Muscle of back (tissue), 3 donors: ENCODE measurements at regions not wholly inside any gene's neighbourhood (a gene's known extent, or its start where the extent isn't known, plus 50 kb on each side); places are given as distances from the start of the nearest gene placed in this dataset.
"Not testable (repeated sequence)": the region's sequence is repeated elsewhere in the genome, so short reads cannot be mapped to it uniquely, and the experiment has no call there.

Experiments
- DNase-seq, 3 donors: peaks; one replicate each; pipeline versions ENCODE4 v3.0.0 to v3.0.0-alpha.2; 2013

DNA sequence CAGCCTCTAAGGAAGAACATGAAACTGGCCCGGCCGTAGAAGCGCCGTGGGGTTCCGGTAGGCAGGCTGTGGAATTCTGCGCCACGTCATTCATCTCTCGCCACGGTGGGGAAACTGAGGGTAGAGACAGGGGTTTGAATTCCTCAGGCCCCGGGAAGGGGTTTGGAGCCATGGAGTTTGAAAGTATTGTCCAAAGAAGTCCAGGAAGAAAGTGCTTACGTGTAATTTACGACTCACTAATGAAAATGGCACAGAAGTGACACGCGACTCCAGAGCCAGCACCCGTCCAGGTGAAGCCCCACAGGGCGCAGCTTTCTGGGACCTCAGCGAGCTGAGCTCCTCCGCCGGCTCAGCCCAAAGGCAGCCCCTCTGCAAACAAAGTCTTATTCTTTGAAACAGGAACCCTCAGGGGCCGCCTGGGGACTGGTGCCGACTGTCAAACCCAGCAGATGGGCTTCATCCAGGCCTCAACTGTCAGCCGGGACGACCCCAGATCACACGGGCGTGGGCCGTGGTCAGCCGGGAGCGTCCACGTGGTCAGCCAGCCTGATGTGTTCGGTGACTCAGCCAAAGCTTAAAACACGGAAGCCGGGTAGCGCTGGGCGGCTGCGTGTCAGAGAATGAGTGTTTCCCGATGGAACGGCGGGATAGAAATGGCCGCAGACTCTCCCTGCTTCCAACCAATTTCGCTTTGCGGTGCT, 200.0 kb downstream of the LAT start:
- DNase-seq = peak in 1 of 3 donors; percentile 68

DNA sequence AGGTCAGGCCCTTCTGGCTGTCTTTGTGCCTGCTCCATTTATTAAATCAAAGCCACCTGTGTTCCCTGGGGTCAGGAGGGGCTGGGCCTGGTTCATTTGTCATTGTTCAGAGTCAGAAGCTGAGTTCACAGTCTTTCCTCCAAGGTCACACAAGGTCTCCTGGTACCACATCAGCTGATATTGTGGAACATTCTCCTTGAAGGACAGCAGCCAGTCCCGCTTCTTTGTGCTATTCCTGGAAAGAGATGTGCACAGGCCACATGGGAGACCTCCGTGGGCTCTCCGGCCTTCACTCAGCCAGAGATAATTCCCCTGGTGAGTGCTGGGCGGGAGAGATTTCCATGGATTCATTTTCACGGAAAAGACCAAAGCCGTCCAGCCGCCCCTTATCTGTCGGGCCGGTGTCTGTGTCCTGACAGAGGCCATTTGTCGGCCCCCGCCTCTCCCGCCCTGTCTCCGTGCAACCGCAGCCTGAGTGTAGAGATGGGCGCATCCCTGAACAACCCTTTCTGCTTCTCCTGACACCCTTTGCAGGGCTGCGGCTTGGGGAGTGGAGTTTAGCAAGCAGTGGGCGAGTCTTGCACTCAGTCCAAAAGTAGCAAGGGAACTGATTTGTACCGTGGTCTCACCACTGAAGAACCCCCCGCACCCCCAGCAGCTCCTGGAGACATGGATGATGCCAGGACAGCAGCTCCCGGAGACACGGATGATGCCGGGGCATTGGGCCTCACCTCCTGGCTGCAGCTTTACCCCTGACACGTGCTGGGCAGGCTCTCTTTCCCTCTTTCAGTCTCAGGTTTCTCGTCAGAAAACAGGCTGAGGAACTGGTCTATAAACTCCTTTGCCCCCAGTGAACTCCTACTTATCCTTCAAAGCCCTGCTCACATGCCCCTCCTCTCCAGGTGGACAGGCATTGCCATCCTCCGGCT, 198.4 kb downstream of the LAT start:
- DNase-seq = not testable (repeated sequence)

DNA sequence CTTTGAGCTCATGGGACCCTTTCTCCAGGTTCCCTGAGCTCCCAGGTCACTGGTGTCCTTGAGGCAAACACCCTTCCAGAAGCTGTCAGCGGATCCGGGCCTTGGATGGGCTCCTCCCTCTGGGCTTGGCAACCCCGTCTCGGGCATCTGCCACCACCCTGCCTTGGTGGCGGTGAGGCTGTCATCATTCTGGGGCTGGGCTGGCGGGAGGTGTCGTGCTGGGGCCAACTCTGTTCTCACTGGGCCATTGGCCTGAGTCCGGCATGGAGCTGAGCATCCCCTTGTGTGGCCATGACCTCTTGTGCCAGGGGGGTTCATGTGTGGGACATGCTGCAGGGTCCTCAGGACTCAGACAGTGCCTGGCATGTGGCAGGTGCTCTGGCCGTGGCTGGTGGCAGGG, 197.6 kb downstream of the LAT start:
- no peak for DNase-seq

DNA sequence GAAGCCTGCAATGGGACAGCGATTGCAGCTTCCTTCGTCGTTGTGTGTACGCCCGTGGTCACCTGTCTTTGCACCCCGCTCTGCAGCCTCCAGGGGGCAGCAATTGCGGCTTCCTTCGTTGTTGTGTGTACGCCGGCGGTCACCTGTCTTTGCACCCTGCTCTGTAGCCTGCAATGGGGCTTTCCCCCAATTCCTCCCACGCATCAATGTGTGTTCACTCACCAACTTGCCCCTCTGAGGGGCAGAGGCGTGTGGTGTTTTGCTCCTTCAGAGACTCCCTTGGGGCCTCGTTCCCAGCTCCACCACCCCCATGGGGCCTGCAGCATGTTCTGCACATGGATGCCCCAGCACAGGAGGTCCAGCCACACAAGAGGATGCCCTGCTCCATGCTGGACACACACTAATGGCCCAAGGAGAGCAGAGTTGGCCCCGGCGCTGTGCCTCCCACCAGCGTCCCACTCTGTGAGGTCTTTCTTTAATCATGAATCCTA, 197.1 kb downstream of the LAT start:
- DNase-seq = not testable (repeated sequence)

DNA sequence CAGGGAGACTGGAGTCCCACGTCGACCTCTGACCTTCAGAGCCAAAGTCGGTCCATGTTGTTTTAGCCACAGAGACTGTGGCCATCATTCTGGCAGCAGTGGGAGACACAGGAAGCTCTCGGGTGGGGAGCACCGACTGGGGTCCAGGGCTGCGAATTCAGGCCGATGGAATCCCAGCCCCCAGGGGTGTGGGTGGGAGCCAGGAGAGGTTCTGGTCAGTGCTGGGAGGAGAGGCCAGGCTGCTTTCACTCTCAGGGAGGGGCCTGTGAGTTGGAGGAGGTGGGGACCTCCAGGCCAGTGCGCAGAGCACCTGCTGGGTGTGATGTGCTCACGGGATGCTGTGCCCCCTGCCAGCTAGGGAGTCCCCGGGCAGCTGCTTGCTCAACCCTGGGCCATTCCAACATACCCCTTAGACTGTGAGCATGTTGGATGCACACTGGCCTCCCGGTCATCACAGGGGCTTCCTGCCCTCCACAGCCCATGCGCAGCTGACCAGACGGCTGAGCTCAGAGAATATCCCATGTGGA, 196.5 kb downstream of the LAT start:
- not testable (repeated sequence) for DNase-seq

DNA sequence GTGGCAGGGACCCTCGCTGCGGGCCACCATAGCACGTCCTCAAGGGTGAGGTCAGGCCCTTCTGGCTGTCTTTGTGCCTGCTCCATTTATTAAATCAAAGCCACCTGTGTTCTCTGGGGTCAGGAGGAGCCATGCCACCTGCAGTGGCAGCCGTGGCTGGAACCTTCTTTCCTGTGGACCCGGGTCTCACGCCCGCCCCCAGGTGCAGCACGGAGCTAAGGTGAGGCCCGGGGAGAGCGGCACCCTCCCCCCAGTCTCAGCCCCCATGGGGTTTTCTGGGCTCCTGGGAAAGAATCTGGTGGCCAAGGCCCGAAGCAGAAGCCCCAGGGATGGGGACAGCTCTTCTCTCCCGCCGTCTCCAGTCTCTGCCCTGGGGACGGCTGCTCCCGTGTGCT, 195.4 kb downstream of the LAT start:
- DNase-seq = not testable (repeated sequence)

DNA sequence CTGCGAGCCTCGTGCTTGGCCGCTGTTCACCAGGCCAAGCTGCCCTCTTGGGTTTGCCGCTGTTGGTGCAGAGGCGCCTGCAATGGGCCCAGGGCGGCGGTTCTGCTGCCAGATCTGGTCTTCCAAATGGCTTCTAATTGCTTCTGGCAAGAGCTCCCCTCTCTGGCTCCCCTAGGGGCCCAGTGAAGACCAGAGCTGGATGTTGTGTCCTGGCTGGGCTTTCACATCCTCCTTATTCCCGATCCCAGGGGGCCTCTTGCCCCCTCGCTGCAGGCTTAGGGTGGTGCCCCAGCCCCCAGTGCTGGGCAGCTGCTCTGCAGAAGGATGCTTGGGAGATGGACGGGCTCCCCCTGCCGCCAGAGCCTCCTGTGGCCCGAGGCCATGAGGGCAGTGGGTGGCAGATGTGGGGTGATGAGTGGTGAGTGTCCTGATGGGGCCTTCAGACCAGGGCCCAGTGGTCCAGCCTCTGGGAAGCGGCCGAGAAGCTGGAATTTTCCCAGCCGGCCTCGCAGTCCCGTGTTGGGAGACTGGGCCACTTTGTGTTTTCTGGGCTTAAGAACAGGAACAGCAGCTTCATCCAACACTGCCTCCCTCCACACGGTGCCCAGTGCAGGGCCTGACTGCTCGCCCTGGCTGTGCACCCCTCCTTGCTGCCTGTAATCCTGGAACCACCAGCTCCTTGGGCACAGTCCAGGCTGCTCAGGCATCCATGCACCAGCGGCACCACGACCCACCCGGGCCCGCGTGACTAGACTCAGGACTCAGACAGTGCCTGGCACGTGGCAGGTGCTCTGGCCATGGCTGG, 194.8 kb downstream of the LAT start:
- not testable (repeated sequence) for DNase-seq

DNA sequence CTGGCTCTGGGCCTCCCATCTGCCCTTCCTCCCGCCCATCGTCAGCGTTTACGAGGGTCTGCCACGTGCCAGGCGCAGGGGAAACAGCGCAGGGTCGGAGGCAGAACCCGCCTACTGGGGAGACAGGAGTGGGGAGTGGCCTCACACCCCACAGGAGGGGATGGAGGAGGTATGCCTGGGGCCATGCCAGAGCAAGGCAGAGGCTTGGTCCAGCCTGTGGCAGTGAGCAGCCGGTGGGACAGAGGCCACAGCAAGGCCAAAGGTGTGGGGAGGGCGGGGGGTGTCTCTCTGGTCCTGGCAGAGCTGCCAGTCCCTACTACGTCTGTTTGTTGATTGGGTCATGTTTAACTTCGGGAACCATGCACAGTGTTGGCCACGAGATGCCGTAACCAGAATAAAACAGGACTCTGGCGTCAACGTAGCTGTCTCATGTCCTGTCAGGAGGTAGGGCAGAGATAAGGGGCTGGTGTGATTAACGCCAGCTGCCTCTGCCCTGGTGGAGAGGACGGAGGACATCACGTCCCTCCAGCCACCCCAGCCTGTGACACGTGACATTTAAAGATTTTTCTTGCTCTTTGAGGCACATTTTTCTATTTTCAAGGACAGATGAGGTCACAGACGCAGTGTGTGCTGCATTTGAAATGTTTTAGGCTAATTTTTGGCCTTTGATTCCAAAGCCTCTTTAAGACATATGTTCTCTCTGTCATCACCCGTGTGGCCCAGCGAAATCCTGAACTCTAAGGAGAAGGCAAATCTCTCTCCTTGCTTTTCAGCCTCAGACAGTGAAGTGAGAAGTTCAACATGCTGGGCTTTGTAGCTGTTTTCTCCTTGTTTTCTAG, 193.3 kb downstream of the LAT start:
- peak in 1 of 3 donors; percentile 55 for DNase-seq

DNA sequence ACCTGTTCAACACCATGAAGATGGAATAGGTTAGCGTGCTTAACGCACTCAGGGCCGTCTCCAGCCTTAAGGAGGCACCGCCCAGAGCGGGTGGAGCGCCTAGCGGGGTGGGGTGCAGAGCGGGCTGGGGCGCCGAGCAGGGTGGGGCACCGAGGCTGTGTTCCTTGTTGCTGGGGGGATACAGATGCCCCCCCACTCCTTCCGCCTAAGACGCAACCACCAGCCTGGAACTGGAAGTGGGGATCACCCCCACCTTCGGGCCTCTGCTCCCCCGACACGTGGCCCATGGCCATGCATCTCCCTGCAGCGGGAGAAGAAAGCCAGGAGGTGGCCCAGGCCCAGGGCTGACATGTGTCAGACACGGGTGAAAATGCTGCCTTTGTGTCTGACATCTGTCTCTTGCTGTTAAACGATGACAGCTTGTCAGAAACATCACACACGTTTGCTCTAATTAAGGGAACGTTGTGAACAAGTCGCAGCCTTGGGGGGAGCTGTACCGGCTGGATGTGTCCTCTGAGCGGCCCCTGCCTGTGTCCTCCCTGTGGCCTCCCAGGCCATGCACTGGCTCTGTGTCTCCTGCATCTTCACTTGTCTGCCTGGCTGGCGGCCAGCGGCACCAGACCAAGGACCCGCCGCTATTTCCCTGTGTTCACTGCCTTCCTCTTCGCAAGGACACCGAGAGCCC, 192.5 kb downstream of the LAT start:
- DNase-seq = peak in 1 of 3 donors; percentile 61

DNA sequence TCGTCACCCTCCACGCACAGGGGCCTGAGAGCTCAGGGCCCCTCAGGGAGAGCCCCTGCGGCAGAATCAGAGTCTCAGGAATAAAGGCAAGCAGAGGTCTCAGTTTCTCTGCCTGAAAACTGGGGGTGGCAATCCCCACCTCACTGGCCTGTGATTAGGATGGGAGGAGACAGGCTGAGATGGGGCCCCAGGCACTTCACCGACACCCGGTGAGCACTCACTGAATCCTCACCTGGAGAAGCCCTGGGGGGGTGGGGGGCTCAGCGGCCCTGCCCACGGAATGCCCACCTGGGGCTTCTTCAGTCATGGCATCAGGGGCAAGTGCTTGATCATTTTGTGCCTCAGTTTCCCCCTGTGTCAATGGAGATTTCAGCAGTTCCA, 192.0 kb downstream of the LAT start:
- not testable (repeated sequence) for DNase-seq

DNA sequence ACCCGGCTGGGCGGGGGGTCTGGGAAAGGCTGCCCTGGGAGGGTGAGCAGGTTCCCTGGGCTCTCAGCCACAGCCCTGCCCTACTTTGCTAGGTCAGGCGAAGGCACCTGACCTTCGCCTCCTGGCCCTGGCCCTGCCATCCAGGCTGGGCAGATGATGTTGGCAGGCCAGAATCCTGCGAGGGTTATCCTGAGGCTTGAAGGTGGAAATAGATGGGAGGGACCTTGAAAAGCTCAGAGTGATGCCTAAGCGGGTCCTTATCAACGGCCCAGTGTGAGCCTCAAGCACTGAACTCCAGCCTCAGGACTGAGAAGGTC, 191.3 kb downstream of the LAT start:
- DNase-seq = not testable (repeated sequence)

DNA sequence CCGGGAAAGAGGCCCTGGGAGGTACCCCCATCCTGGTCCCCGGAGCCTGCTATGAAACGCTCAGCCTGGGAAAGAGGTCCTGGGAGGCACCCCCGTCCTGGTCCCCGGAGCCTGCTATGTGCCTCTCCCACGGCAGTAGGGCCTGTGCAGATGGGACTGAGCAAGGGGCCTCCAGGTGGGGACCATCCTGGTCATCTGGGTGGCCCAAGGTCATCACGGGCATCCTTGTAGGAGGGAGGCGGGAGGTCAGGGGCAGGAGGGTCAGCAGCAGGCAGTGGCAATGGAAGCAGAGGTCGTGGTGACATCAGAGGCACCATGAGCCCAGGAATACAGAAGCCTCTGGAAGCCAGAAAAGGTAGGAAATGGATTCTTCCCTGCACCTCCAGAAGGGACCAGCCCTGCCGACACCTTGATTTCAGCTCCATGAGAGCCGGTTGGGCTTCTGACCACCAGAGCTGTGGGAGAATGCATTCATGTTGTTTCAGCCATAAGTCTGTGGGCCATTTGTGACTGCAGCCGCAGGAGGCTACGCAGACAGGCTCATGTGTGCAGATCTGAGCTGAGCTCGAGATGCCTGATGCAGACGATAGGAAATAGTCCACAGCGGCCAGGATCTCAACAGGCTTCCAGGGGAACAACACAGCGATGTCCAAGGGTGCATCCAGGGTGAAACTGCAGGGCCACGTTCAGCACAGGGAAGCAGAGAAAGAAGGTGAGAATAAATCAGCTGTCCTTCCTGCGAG, 190.7 kb downstream of the LAT start:
- not testable (repeated sequence) for DNase-seq

DNA sequence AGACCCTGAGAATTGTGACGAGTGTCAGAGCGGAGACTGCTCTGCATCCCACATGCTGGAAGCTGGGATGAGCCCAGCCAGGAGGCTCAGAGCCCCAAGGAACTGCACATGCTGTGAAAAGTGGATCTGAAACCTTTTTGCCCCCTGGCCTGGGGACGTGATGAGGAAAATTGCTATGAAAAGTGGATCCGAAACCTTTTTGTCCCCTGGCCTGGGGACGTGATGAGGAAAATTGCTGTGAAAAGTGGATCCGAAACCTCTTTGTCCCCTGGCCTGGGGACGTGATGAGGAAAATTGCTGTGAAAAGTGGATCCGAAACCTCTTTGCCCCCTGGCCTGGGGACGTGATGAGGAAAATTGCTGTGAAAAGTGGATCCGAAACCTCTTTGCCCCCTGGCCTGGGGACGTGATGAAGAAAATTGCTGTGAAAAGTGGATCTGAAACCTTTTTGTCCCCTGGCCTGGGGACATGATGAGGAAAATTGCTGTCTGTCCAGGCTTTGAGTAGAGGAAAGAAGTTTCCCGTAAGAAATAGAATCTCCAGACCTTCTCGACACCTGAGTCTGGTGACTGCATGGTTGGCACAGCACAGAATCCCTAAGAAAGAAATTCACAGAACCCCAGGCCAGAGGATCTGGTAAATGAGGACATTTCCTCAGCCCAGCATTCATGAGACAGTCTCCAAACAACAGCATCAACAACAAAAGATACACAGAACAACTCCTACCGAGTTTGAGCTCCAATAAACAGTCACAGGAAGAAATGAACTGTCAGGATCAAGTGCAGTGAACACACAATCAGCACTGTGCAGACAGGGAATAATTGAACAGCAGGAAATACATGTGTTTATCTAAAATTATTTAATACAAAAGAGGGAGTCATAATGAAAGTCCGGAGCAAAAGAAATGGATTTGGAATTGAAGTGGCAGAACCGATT, 188.8 kb downstream of the LAT start:
- not testable (repeated sequence) for DNase-seq

DNA sequence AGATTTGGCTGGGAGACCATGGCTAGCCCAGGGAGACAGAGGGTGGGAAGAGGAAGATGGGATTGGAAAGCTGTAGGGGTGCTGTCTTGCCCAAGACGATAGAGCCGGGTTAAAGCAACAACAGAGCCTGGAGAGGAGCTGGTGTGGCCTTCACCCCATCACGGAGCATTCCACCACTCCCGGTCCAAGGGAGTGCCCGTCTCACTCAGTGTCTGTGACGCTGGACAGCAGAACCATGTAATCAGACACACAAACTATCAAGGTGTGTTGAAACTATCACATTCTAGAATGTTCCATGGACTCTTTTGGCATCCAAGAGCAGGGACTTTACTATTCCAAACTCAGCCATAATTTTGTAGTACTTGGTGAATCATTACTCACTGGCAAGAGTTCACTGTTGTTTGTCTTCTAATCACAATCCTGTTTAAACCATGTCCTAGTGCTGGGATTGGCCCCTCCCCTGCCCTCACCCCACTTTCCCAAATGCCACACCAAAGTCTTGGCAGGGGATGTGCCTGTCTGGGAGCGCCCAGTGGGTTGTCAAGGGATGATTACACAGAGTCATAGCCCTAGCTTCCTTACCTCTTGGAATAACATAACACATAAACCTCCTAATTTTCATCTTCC, 187.4 kb downstream of the LAT start:
- DNase-seq = not testable (repeated sequence)

DNA sequence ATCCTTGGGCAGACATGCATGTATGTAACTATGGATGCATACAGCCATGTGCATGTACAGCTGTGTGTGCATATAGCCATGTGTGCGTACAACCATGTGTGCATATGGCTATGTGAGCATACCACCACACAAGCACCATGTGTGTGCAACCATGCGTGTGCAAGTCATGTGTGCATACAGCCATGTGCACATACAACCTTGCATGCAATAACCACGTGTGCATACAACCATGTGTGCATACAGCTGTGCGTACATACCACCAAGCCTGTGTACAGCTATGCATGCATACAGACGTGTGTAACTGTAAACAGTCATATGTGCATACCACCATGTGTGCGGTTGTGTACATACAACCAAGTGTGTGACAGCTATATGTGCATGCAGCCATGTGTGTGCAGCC, 186.4 kb downstream of the LAT start:
- not testable (repeated sequence) for DNase-seq

DNA sequence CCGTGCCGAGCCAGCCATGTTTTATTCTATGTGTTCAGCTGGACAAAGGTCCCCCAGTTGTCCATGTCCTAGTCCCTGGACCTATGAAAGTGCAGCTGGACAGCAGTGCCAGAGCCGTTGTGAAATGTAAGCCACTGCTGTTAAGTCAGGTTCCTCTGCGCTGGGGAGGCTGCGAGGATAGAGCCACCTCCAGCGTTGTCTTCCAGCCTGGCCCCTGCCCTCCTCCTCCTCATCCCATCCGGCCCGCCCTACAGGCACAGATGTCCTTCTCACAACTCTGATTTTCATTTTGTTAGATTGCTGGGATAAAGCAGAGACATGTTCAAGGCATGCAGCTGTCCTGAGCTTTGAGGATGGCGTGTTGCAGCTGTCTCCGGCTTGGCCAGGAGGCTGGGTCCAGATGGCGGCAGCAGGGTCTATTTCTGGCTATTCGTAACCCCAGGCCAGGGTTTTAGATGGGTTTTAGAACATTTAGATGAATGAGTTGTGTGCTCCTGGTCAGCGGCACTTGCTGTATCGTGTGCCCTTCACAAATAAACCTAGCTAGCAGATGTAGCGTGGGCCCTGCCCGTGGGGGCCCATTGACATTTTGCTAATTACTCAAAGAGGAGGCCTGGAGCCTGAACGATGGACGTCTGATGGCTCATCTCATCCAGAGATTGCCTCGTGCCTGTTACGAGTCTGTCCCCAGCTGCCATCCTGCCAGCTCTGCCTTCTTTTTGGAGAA, 185.7 kb downstream of the LAT start:
- DNase-seq = peak in 2 of 3 donors; percentile 44 to 76
